Hematopoietic multipotent progenitor cell treated with erythropoietin and hydrocortisone succinate and interleukin-3 and kit ligand, for 15 days (in vitro differentiated cells): ENCODE measurements at regions not wholly inside any gene's neighbourhood (a gene's known extent, or its start where the extent isn't known, plus 50 kb on each side); places are given as distances from the start of the nearest gene placed in this dataset.
"Not testable (repeated sequence)": the region's sequence is repeated elsewhere in the genome, so short reads cannot be mapped to it uniquely, and the experiment has no call there.

ENCODE experiments used
- DNase-seq: peaks from one replicate; pipeline ENCODE4 v3.0.0-alpha.2; 2015; ENCODE audit warnings: low spot score

- not testable (repeated sequence) for DNase-seq
Measured at GRCh38 chr7:119886525-119886924, 386.4 kb upstream of the KCND2 start.

GRCh38 chr7:119888251-119888650 lies 384.7 kb upstream of the KCND2 start:
- no peak for DNase-seq

GRCh38 chr7:119890631-119891030 lies 382.3 kb upstream of the KCND2 start:
- DNase-seq, result no peak

- DNase-seq, result no peak
Measured at GRCh38 chr7:119895320-119895719, 377.7 kb upstream of the KCND2 start.

- DNase-seq, result no peak
Measured at GRCh38 chr7:119896386-119896785, 376.6 kb upstream of the KCND2 start.

- DNase-seq, result no peak
Measured at GRCh38 chr7:119900996-119901672, 371.8 kb upstream of the KCND2 start.

GRCh38 chr7:119903085-119903484 lies 369.9 kb upstream of the KCND2 start:
- no peak for DNase-seq

- no peak for DNase-seq
Measured at GRCh38 chr7:119905495-119905894, 367.5 kb upstream of the KCND2 start.

GRCh38 chr7:119908948-119909347 lies 364.0 kb upstream of the KCND2 start:
- no peak for DNase-seq

- DNase-seq, result not testable (repeated sequence)
Measured at GRCh38 chr7:119914119-119914518, 358.9 kb upstream of the KCND2 start.

- DNase-seq, result no peak
Measured at GRCh38 chr7:119916501-119916900, 356.5 kb upstream of the KCND2 start.

- DNase-seq, result no peak
Measured at GRCh38 chr7:119918185-119918584, 354.8 kb upstream of the KCND2 start.

- no peak for DNase-seq
Measured at GRCh38 chr7:119919986-119920385, 353.0 kb upstream of the KCND2 start.

GRCh38 chr7:119925581-119926289 lies 347.2 kb upstream of the KCND2 start:
- DNase-seq, result no peak

GRCh38 chr7:119929891-119930290 lies 343.1 kb upstream of the KCND2 start:
- DNase-seq, result no peak

GRCh38 chr7:119931230-119931824 lies 341.6 kb upstream of the KCND2 start:
- no peak for DNase-seq

GRCh38 chr7:119935418-119936025 lies 337.5 kb upstream of the KCND2 start:
- no peak for DNase-seq

- no peak for DNase-seq
Measured at GRCh38 chr7:119936836-119937235, 336.1 kb upstream of the KCND2 start.

GRCh38 chr7:119937745-119938144 lies 335.2 kb upstream of the KCND2 start:
- no peak for DNase-seq

GRCh38 chr7:119943942-119944600 lies 328.9 kb upstream of the KCND2 start:
- no peak for DNase-seq

GRCh38 chr7:119944601-119944972 lies 328.4 kb upstream of the KCND2 start:
- no peak for DNase-seq

GRCh38 chr7:119945822-119946221 lies 327.2 kb upstream of the KCND2 start:
- no peak for DNase-seq
